NCI-H128 (cell line): ENCODE measurements at regions not wholly inside any gene's neighbourhood (a gene's known extent, or its start where the extent isn't known, plus 50 kb on each side); places are given as distances from the start of the nearest gene placed in this dataset.
"Not testable (repeated sequence)": the region's sequence is repeated elsewhere in the genome, so short reads cannot be mapped to it uniquely, and the experiment has no call there.

ENCODE experiments used
- DNase-seq: peaks from one replicate; lab custom pipeline; 2025; ENCODE audit not compliant: unreplicated experiment; lab: John Stamatoyannopoulos, UW

- no peak for DNase-seq
These were observed 393.9 kb downstream of the RPS24 start for GRCh38 chr10:78427497-78428031.

GRCh38 chr10:78428579-78428978 is 394.9 kb downstream of the RPS24 start:
- no peak for DNase-seq

GRCh38 chr10:78429984-78430383 is 396.3 kb downstream of the RPS24 start:
- no peak for DNase-seq

- DNase-seq: no peak
These were observed 398.9 kb downstream of the RPS24 start for GRCh38 chr10:78432583-78432982.

- DNase-seq: no peak
These were observed 399.5 kb downstream of the RPS24 start for GRCh38 chr10:78433076-78433595.

- no peak for DNase-seq
These were observed 400.3 kb downstream of the RPS24 start for GRCh38 chr10:78433766-78434535.

- no peak for DNase-seq
These were observed 401.2 kb downstream of the RPS24 start for GRCh38 chr10:78434886-78435285.

- DNase-seq: no peak
These were observed 402.0 kb downstream of the RPS24 start for GRCh38 chr10:78435484-78436221.

GRCh38 chr10:78436222-78436573 is 402.5 kb downstream of the RPS24 start:
- no peak for DNase-seq

GRCh38 chr10:78436706-78437406 is 403.2 kb downstream of the RPS24 start:
- DNase-seq: no peak

- DNase-seq: no peak
These were observed 403.7 kb downstream of the RPS24 start for GRCh38 chr10:78437407-78437768.

- DNase-seq: no peak
These were observed 404.6 kb downstream of the RPS24 start for GRCh38 chr10:78437998-78438906.

GRCh38 chr10:78438907-78439809 is 405.5 kb downstream of the RPS24 start:
- DNase-seq: no peak

- DNase-seq: no peak
These were observed 407.3 kb downstream of the RPS24 start for GRCh38 chr10:78441010-78441409.

- no peak for DNase-seq
These were observed 408.0 kb downstream of the RPS24 start for GRCh38 chr10:78441694-78442093.

GRCh38 chr10:78442836-78443550 is 409.3 kb downstream of the RPS24 start:
- no peak for DNase-seq

- no peak for DNase-seq
These were observed 410.4 kb downstream of the RPS24 start for GRCh38 chr10:78443900-78444571.

- DNase-seq: not testable (repeated sequence)
These were observed 411.1 kb downstream of the RPS24 start for GRCh38 chr10:78444741-78445140.
